IMR-90 (cell line): ENCODE measurements at regions not wholly inside any gene's neighbourhood (a gene's known extent, or its start where the extent isn't known, plus 50 kb on each side); places are given as distances from the start of the nearest gene placed in this dataset.

ENCODE experiments used
- CEBPB ChIP-seq: IDR thresholded peaks from 2 replicates; pipeline ENCODE4 v1.6.1; 2012; ENCODE audit warnings: low read depth, low read length, improper control_type of control experiment
- CHD1 ChIP-seq: IDR thresholded peaks from 2 replicates; pipeline ENCODE4 v1.6.1; 2012; ENCODE audit warnings: low read depth, low read length, improper control_type of control experiment
- FOS ChIP-seq: fragments of 150-350 bp; IDR thresholded peaks from 2 replicates; pipeline ENCODE4 v1.6.1; 2016; ENCODE audit warnings: low read depth, low read length
- MAZ ChIP-seq: IDR thresholded peaks from 2 replicates; pipeline ENCODE4 v1.6.1; 2012; ENCODE audit warnings: low read depth, mild to moderate bottlenecking, low read length, improper control_type of control experiment, moderate library complexity, borderline replicate concordance
- MXI1 ChIP-seq: IDR thresholded peaks from 2 replicates; pipeline ENCODE4 v1.6.1; 2012; ENCODE audit warnings: low read depth, mild to moderate bottlenecking, low read length, moderate library complexity, borderline replicate concordance
- POLR2A ChIP-seq: IDR thresholded peaks from 2 replicates; pipeline ENCODE4 v1.6.1; 2012; ENCODE audit warnings: mild to moderate bottlenecking, low read depth, low read length
- RAD21 ChIP-seq: IDR thresholded peaks from 2 replicates; pipeline ENCODE4 v1.6.1; 2012; ENCODE audit warnings: low read length, improper control_type of control experiment
- RFX5 ChIP-seq: IDR thresholded peaks from 2 replicates; pipeline ENCODE4 v1.8.0; 2012; ENCODE audit warnings: low read depth, mild to moderate bottlenecking, low read length, moderate library complexity
- TF ChIP-seq, protein P1 (sequence below): conservative IDR thresholded peaks from 2 replicates; pipeline ENCODE4 v1.5.1; 2012; ENCODE audit warnings: mild to moderate bottlenecking, low read depth, low read length, improper control_type of control experiment
- TF ChIP-seq, protein P2 (sequence below): fragments of 150-350 bp; IDR thresholded peaks from 2 replicates; pipeline ENCODE4 v1.6.1; 2016; ENCODE audit warnings: low read depth, mild to moderate bottlenecking, low read length, moderate library complexity, borderline replicate concordance
- TF ChIP-seq, protein P3 (sequence below): fragments of 150-350 bp; IDR thresholded peaks from 2 replicates; pipeline ENCODE4 v1.6.1; 2017; ENCODE audit warnings: mild to moderate bottlenecking, antibody characterized with exemption, low read length, low read depth

DNA sequence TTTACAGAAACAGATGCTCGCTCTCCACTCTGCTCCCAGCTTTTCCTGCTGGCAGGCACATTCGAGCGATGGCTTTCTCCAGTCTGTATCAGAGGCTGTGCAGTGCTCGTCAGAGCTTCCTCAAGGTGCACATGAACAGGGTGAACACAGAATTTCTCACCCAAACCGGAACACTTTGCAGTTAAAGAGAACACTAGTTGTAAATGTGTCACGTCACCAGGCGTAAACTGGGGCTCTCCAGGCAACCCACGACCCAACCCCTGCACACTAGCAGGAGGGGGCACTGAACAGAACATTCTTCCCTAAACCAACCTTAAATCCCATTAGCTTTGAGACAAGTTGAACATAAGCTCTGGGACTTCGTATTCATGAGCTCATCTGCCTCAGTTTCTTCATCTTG lies 119.0 kb downstream of the RMI2 start:
- no peak for TF ChIP-seq POLR2A
- TF ChIP-seq CEBPB = no peak
- TF ChIP-seq, protein P1, sequence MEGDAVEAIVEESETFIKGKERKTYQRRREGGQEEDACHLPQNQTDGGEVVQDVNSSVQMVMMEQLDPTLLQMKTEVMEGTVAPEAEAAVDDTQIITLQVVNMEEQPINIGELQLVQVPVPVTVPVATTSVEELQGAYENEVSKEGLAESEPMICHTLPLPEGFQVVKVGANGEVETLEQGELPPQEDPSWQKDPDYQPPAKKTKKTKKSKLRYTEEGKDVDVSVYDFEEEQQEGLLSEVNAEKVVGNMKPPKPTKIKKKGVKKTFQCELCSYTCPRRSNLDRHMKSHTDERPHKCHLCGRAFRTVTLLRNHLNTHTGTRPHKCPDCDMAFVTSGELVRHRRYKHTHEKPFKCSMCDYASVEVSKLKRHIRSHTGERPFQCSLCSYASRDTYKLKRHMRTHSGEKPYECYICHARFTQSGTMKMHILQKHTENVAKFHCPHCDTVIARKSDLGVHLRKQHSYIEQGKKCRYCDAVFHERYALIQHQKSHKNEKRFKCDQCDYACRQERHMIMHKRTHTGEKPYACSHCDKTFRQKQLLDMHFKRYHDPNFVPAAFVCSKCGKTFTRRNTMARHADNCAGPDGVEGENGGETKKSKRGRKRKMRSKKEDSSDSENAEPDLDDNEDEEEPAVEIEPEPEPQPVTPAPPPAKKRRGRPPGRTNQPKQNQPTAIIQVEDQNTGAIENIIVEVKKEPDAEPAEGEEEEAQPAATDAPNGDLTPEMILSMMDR = no peak
- no peak for TF ChIP-seq RFX5
- no peak for TF ChIP-seq MAZ
- TF ChIP-seq, protein P2, sequence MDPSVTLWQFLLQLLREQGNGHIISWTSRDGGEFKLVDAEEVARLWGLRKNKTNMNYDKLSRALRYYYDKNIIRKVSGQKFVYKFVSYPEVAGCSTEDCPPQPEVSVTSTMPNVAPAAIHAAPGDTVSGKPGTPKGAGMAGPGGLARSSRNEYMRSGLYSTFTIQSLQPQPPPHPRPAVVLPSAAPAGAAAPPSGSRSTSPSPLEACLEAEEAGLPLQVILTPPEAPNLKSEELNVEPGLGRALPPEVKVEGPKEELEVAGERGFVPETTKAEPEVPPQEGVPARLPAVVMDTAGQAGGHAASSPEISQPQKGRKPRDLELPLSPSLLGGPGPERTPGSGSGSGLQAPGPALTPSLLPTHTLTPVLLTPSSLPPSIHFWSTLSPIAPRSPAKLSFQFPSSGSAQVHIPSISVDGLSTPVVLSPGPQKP = no peak
- TF ChIP-seq FOS = no peak
- no peak for TF ChIP-seq RAD21
- TF ChIP-seq CHD1 = no peak
- no peak for TF ChIP-seq MXI1
- TF ChIP-seq, protein P3, sequence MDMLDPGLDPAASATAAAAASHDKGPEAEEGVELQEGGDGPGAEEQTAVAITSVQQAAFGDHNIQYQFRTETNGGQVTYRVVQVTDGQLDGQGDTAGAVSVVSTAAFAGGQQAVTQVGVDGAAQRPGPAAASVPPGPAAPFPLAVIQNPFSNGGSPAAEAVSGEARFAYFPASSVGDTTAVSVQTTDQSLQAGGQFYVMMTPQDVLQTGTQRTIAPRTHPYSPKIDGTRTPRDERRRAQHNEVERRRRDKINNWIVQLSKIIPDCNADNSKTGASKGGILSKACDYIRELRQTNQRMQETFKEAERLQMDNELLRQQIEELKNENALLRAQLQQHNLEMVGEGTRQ = no peak
